Ovary (tissue), 7 donors: ENCODE measurements at regions not wholly inside any gene's neighbourhood (a gene's known extent, or its start where the extent isn't known, plus 50 kb on each side); places are given as distances from the start of the nearest gene placed in this dataset.
"Not testable (repeated sequence)": the region's sequence is repeated elsewhere in the genome, so short reads cannot be mapped to it uniquely, and the experiment has no call there.

Experiments
- DNase-seq, 5 donors: peaks; one replicate each; pipeline ENCODE4 v3.0.0-alpha.2; 2019 to 2020
- H3K27ac ChIP-seq, 2 donors: fragments of 200-600 bp; one replicate each; pipeline versions ENCODE4 v1.5.1 to v1.8.0; 2019 to 2022
- H3K27me3 ChIP-seq: fragments of 200-600 bp; one replicate; pipeline ENCODE4 v1.8.0; 2022
- H3K36me3 ChIP-seq: fragments of 200-600 bp; sonication (generic); one replicate; pipeline ENCODE4 v1.5.1; 2019
- H3K4me1 ChIP-seq: one replicate; pipeline ENCODE4 v1.8.1; 2013; ENCODE audit warnings: mild to moderate bottlenecking, moderate library complexity; ENCODE audit not compliant: insufficient read depth
- H3K4me3 ChIP-seq: fragments of 200-600 bp; sonication (generic); one replicate; pipeline ENCODE4 v1.5.1; 2017
- H3K9me3 ChIP-seq, 2 donors: fragments of 200-600 bp in 1 of 2; sonication (generic) in 1 of 2; one replicate each; pipeline versions ENCODE4 v1.5.1 to v1.8.1; 2013 to 2019; ENCODE audit warnings: mild to moderate bottlenecking in 1 of 2, moderate library complexity in 1 of 2
- CTCF ChIP-seq, 3 donors: fragments of 450-650 bp in 2 of 3; fragments of 200-600 bp in 1 of 3; IDR thresholded peaks; one replicate each; pipeline versions ENCODE4 v1.5.1 to v1.8.0; 2016 to 2022; ENCODE audit warnings: antibody characterized with exemption in 3 of 3, mild to moderate bottlenecking in 1 of 3
- EP300 ChIP-seq: sonication (generic); formaldehyde crosslinking; IDR thresholded peaks from one replicate; pipeline ENCODE4 v1.6.1; 2017; ENCODE audit warnings: antibody characterized with exemption
- POLR2A ChIP-seq: fragments of 450-650 bp; IDR thresholded peaks from one replicate; pipeline ENCODE4 v1.6.1; 2017; ENCODE audit warnings: antibody characterized with exemption, mild to moderate bottlenecking, moderate library complexity
- WGBS, 3 donors: extraction: QIAGEN DNeasy Blood & Tissue Kit in 1 of 3; methylation state at CpG; one replicate each; pipeline versions ENCODE4 v1.1.5 to v1.1.7; 2013 to 2017; 5-methylcytosine and 5-hydroxymethylcytosine counted together
- intact Hi-C, 4 donors: fragments of 100-400 bp; cut with DNase I; formaldehyde crosslinking; loops; one replicate each; pipeline versions ENCODE4 v1.11.0 to v1.15.1; 2022 to 2023
- donor health status: DM: no; HTN: no; CAD: no; lungs with moderate emphysema.
- donor health status: DM: no; HTN: no; CAD: no.
- donor health status: Bipolar disorder and iron deficiency.
- donor health status: DM: no; HTN: no; CAD: no.
- donor health status: DM: yes; HTN: yes; CAD: no.

- Histone ChIP-seq H3K36me3 (no peaks in the 10 kb centered on the region), H3K4me3 (no peak overlapping the region), H3K27me3 (no peaks in the 10 kb centered on the region), H3K9me3 (no peaks in the 10 kb centered on the region), H3K27ac (no peak overlapping the region), H3K4me1 (no peaks in the 10 kb centered on the region)
- intact Hi-C loops: no loop called here
- TF ChIP-seq EP300 (no peak), POLR2A (no peak), CTCF (IDR thresholded peaks at IDR 0.05) (no peak)
- DNase-seq: no peak
These were observed 628.2 kb downstream of the COL12A1 start for GRCh38 chr6:74577619-74578018.

- Histone ChIP-seq H3K27me3 (no peaks in the 10 kb centered on the region), H3K9me3 (no peaks in the 10 kb centered on the region), H3K4me1 (no peaks in the 10 kb centered on the region), H3K27ac (no peak overlapping the region), H3K36me3 (no peaks in the 10 kb centered on the region), H3K4me3 (no peak overlapping the region)
- no peak for TF ChIP-seq POLR2A
- TF ChIP-seq EP300: no peak
- no peak for TF ChIP-seq CTCF (IDR thresholded peaks at IDR 0.05)
- intact Hi-C loops: no loop called here
- WGBS, 3 donors: 58 to 73% (median 58%) methylated on average over 5 of the region's 5 CpGs
- DNase-seq: no peak
These were observed 631.1 kb downstream of the COL12A1 start for GRCh38 chr6:74574794-74575193.

- no peak for TF ChIP-seq CTCF (IDR thresholded peaks at IDR 0.05)
- no peak for TF ChIP-seq EP300
- no peak for TF ChIP-seq POLR2A
- Histone ChIP-seq H3K36me3 (no peaks in the 10 kb centered on the region), H3K9me3 (no peaks in the 10 kb centered on the region), H3K4me3 (no peak overlapping the region), H3K27me3 (no peaks in the 10 kb centered on the region), H3K27ac (no peak overlapping the region), H3K4me1 (no peaks in the 10 kb centered on the region)
- 64 to 82% (median 71%) methylated on average over 6 of the region's 6 CpGs for WGBS, 3 donors
- intact Hi-C loops: no loop called here
- DNase-seq: no peak
These were observed 632.2 kb downstream of the COL12A1 start for GRCh38 chr6:74573613-74574012.

- DNase-seq: no peak
- Histone ChIP-seq H3K4me3 (no peak overlapping the region), H3K36me3 (no peaks in the 10 kb centered on the region), H3K4me1 (peaks cover 6% of the 10 kb centered on the region), H3K27me3 (no peaks in the 10 kb centered on the region), H3K27ac (no peak overlapping the region), H3K9me3 (no peaks in the 10 kb centered on the region)
- WGBS, 3 donors: 91 to 98% (median 97%) methylated on average over 1 of the region's 1 CpG
- intact Hi-C loops: no loop called here
- no peak for TF ChIP-seq CTCF (IDR thresholded peaks at IDR 0.05)
- TF ChIP-seq POLR2A: no peak
- TF ChIP-seq EP300: no peak
These were observed 635.8 kb downstream of the COL12A1 start for GRCh38 chr6:74570044-74570443.

- TF ChIP-seq EP300 (no peak), CTCF (IDR thresholded peaks at IDR 0.05) (no peak), POLR2A (no peak)
- Histone ChIP-seq H3K4me1 (peaks cover 6% of the 10 kb centered on the region), H3K36me3 (no peaks in the 10 kb centered on the region), H3K9me3 (no peaks in the 10 kb centered on the region), H3K4me3 (no peak overlapping the region), H3K27ac (no peak overlapping the region), H3K27me3 (no peaks in the 10 kb centered on the region)
- no peak for DNase-seq
- intact Hi-C loops: no loop called here
- WGBS, 3 donors: 70 to 82% (median 78%) methylated on average over 6 of the region's 6 CpGs
These were observed 637.0 kb downstream of the COL12A1 start for GRCh38 chr6:74568861-74569260.

- intact Hi-C loops, H3K27me3 ChIP-seq, DNase-seq, H3K9me3 ChIP-seq, H3K36me3 ChIP-seq, H3K4me1 ChIP-seq, H3K27ac ChIP-seq, H3K4me3 ChIP-seq: not testable (repeated sequence)
- 90 to 96% (median 95%) methylated on average over 4 of the region's 4 CpGs for WGBS, 3 donors
These were observed 637.9 kb downstream of the COL12A1 start for GRCh38 chr6:74567923-74568290.
